MM.1S (cell line): ENCODE measurements at regions not wholly inside any gene's neighbourhood (a gene's known extent, or its start where the extent isn't known, plus 50 kb on each side); places are given as distances from the start of the nearest gene placed in this dataset.

Experiments
- CTCF ChIP-seq: fragments of 300-600 bp; sonication (generic); IDR thresholded peaks from 2 replicates; pipeline ENCODE4 v1.5.1; 2016; ENCODE audit warnings: antibody characterized with exemption, low read length, mixed read lengths
- EZH2 ChIP-seq: fragments of 300-600 bp; sonication (generic); optimal IDR thresholded peaks from 2 replicates; pipeline ENCODE3; 2017; ENCODE audit warnings: low read depth, mild to moderate bottlenecking, antibody characterized with exemption, low read length, mixed read lengths
- EZH2phosphoT487 ChIP-seq: fragments of 300-600 bp; sonication (generic); IDR thresholded peaks from 2 replicates; pipeline ENCODE4 v1.6.1; 2018; ENCODE audit warnings: antibody characterized with exemption, low read length

GRCh38 chr6:22783931-22784330 is 214.6 kb downstream of the HDGFL1 start:
- TF ChIP-seq CTCF (no peak), EZH2phosphoT487 (no peak), EZH2 (no peak)
